ENCODE measurements at regions not wholly inside any gene's neighbourhood (a gene's known extent, or its start where the extent isn't known, plus 50 kb on each side); places are given as distances from the start of the nearest gene placed in this dataset.
A peak's percentile ranks its signal among the peaks of the same experiment; 100 is the strongest.

GRCh38 chr5:8581047-8581446 is 712.1 kb downstream of the MTRR start:
- TF ChIP-seq ISL1 (CRISPR knock-in tag; IDR thresholded peaks at IDR 0.05) (no peak), ZFP30 (CRISPR knock-in tag; IDR thresholded peaks at IDR 0.05) (no peak), PPARA (CRISPR knock-in tag; IDR thresholded peaks at IDR 0.05; ENCODE audit: borderline replicate concordance) (no peak), CSRNP3 (CRISPR knock-in tag; IDR thresholded peaks at IDR 0.05) (no peak), POU6F1 (CRISPR knock-in tag; IDR thresholded peaks at IDR 0.05; ENCODE audit: borderline replicate concordance, low read depth) (no peak), OSR1 (CRISPR knock-in tag; IDR thresholded peaks at IDR 0.05) (no peak)
- ATAC-seq = no peak

GRCh38 chr5:8585230-8586018 is 716.5 kb downstream of the MTRR start:
- TF ChIP-seq TCF4 (CRISPR knock-in tag; IDR thresholded peaks at IDR 0.05; ENCODE audit: borderline replicate concordance) (peak; percentile 94), CSRNP3 (CRISPR knock-in tag; IDR thresholded peaks at IDR 0.05) (peak; percentile 68; the same call in 1 of the 2 replicates), ISL1 (CRISPR knock-in tag; IDR thresholded peaks at IDR 0.05) (peak; percentile 79), ZFP30 (CRISPR knock-in tag; IDR thresholded peaks at IDR 0.05) (no peak), ZNF8 (CRISPR knock-in tag; IDR thresholded peaks at IDR 0.05) (peak; percentile 6; the same call in 1 of the 2 replicates), OSR1 (CRISPR knock-in tag; IDR thresholded peaks at IDR 0.05) (no peak), ZNF70 (CRISPR knock-in tag; IDR thresholded peaks at IDR 0.05) (0 out of 2 replicates have a peak, but pooled peaks have one; percentile 6)

GRCh38 chr5:8590959-8591358 is 722.0 kb downstream of the MTRR start:
- TF ChIP-seq RARB (CRISPR knock-in tag; IDR thresholded peaks at IDR 0.05) (no peak), ZNF8 (CRISPR knock-in tag; IDR thresholded peaks at IDR 0.05) (no peak)
- ATAC-seq = no peak

More at GRCh38 chr5:8585230-8586018, 716.5 kb downstream of the MTRR start:
- peak; percentile 48; the same call in 1 of the 3 replicates for ATAC-seq

GRCh38 chr5:8598356-8598755 is 729.4 kb downstream of the MTRR start:
- ATAC-seq = no peak
- no peak for TF ChIP-seq ZNF70 (CRISPR knock-in tag; IDR thresholded peaks at IDR 0.05)
- TF ChIP-seq CSDC2 (CRISPR knock-in tag; IDR thresholded peaks at IDR 0.05) = no peak
- TF ChIP-seq OSR1 (CRISPR knock-in tag; IDR thresholded peaks at IDR 0.05) = no peak
- no peak for TF ChIP-seq RARB (CRISPR knock-in tag; IDR thresholded peaks at IDR 0.05)
- TF ChIP-seq BACH2 (CRISPR knock-in tag; IDR thresholded peaks at IDR 0.05; ENCODE audit: borderline replicate concordance) = no peak
- TF ChIP-seq ZFP30 (CRISPR knock-in tag; IDR thresholded peaks at IDR 0.05) = no peak
- no peak for TF ChIP-seq ZC3H10 (CRISPR knock-in tag; IDR thresholded peaks at IDR 0.05)
- TF ChIP-seq ZNF565 (CRISPR knock-in tag; conservative IDR thresholded peaks at IDR 0.05; ENCODE audit: low read depth) = no peak
- TF ChIP-seq PATZ1 (CRISPR knock-in tag; IDR thresholded peaks at IDR 0.05; ENCODE audit: borderline replicate concordance) = no peak
- no peak for TF ChIP-seq PPARA (CRISPR knock-in tag; IDR thresholded peaks at IDR 0.05; ENCODE audit: borderline replicate concordance)
- TF ChIP-seq CREB5 (CRISPR knock-in tag; IDR thresholded peaks at IDR 0.05; ENCODE audit: low read depth) = no peak
- no peak for TF ChIP-seq TCF4 (CRISPR knock-in tag; IDR thresholded peaks at IDR 0.05; ENCODE audit: borderline replicate concordance)
- TF ChIP-seq TOX (CRISPR knock-in tag; IDR thresholded peaks at IDR 0.05; ENCODE audit: borderline replicate concordance) = no peak
- no peak for TF ChIP-seq ZFP3 (CRISPR knock-in tag; IDR thresholded peaks at IDR 0.05)
- TF ChIP-seq ESRRG (CRISPR knock-in tag; IDR thresholded peaks at IDR 0.05) = no peak

Measured in SK-N-SH treated with all-trans-retinoic acid at 6 μM for 48 hours (cell line).